ENCODE measurements at regions not wholly inside any gene's neighbourhood (a gene's known extent, or its start where the extent isn't known, plus 50 kb on each side); places are given as distances from the start of the nearest gene placed in this dataset.

DNA sequence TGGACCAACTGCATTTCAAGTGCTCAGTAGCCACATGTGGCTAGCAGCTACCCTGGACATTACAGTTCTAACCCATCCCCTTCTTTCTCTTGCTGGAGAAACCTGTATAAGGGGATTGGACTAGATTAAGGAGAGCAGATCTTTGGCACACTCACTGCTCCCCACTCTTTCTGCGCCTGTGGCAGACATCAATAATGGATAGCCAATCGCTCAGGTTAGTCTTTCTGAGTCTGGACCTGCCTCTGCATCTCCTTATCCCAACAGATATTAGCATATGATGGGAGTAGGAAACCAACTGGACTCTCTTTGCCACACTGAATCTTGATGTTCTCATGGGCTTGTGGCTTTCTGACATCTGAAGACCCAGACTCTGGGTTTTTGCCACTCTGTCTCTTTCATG, 81.7 kb downstream of the IRX5 start:
- no peaks in the 10 kb centered on the region for H4K20me1 ChIP-seq (ENCODE audit: insufficient read depth, low read length)
- H3K14ac ChIP-seq (replicated peaks; ENCODE audit: low read depth, low read length), result no peak overlapping the region
- H2AFZ ChIP-seq (replicated peaks; ENCODE audit: low read length, poor library complexity), result no peak overlapping the region
- no peak overlapping the region for H2BK5ac ChIP-seq (ENCODE audit: low read depth, low read length, poor library complexity, severe bottlenecking)
- H2AK5ac ChIP-seq (ENCODE audit: low read depth, low read length), result no peak overlapping the region
- H2BK20ac ChIP-seq (ENCODE audit: low read depth, low read length), result no peak overlapping the region
- no CpG with 5 or more reads among the region's 2 CpGs for WGBS, 2 experiments (ENCODE audit: extremely low coverage in 2 of 2, insufficient read length in 1 of 2)
- intact Hi-C loops (cut with micrococcal nuclease) (no loop called here), in situ Hi-C loops (cut with MboI; ENCODE audit: low sequenced_read_pairs) (no loop called here), dilution Hi-C loops (cut with HindIII; ENCODE audit: low sequenced_read_pairs, unreplicated experiment) (no loop called here)
- BruUV-seq (replicated peaks), result no TSS peak
- no peak for ATAC-seq (ENCODE audit: low read depth)
- H3K18ac ChIP-seq (ENCODE audit: low read depth, low read length), result no peak overlapping the region
- no peak overlapping the region for H4K91ac ChIP-seq (ENCODE audit: insufficient read depth, low read depth, low read length)
- no peak overlapping the region for H3K4me3 ChIP-seq (ENCODE audit: insufficient read depth, low read depth, low read length)
- H3K9me1 ChIP-seq (ENCODE audit: insufficient read depth, low read length), result no peaks in the 10 kb centered on the region
- H4K5ac ChIP-seq (ENCODE audit: low read depth, low read length), result no peak overlapping the region
- no peak overlapping the region for H2BK120ac ChIP-seq (ENCODE audit: low read depth, low read length)
- no peak overlapping the region for H3K23ac ChIP-seq (ENCODE audit: low read depth, low read length)
- no peak overlapping the region for H3K9ac ChIP-seq (ENCODE audit: low read depth, low read length)
- no peak overlapping the region for H3K4ac ChIP-seq (ENCODE audit: low read depth, low read length)
- ChIA-PET CTCF (no interaction called here), POLR2A (ENCODE audit: unreplicated experiment) (no interaction called here)
- TF ChIP-seq CEBPB (IDR thresholded peaks at IDR 0.05; ENCODE audit: low read depth, low read length), result no peak
- TF ChIP-seq RCOR1 (IDR thresholded peaks at IDR 0.05; ENCODE audit: insufficient replicate concordance, low read length), result no peak
- TF ChIP-seq MXI1 (IDR thresholded peaks at IDR 0.05; ENCODE audit: borderline replicate concordance, low read depth, low read length), result no peak
- TF ChIP-seq, protein P1, sequence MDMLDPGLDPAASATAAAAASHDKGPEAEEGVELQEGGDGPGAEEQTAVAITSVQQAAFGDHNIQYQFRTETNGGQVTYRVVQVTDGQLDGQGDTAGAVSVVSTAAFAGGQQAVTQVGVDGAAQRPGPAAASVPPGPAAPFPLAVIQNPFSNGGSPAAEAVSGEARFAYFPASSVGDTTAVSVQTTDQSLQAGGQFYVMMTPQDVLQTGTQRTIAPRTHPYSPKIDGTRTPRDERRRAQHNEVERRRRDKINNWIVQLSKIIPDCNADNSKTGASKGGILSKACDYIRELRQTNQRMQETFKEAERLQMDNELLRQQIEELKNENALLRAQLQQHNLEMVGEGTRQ (IDR thresholded peaks at IDR 0.05; ENCODE audit: low read depth, low read length), result no peak
- TF ChIP-seq SMC3 (IDR thresholded peaks at IDR 0.05; ENCODE audit: low read depth, low read length), result no peak
- no peak for TF ChIP-seq FOS (IDR thresholded peaks at IDR 0.05; ENCODE audit: low read depth, low read length)
- TF ChIP-seq MAFK (IDR thresholded peaks at IDR 0.05; ENCODE audit: low read depth, low read length), result no peak
- no peak for TF ChIP-seq RFX5 (IDR thresholded peaks at IDR 0.05; ENCODE audit: low read depth, low read length)
- no peak for TF ChIP-seq RAD21 (IDR thresholded peaks at IDR 0.05; ENCODE audit: low read length)
- TF ChIP-seq CHD1 (IDR thresholded peaks at IDR 0.05; ENCODE audit: low read depth, low read length), result no peak
- TF ChIP-seq POLR2A (IDR thresholded peaks at IDR 0.05; ENCODE audit: low read depth, low read length), result no peak
- TF ChIP-seq, protein P2, sequence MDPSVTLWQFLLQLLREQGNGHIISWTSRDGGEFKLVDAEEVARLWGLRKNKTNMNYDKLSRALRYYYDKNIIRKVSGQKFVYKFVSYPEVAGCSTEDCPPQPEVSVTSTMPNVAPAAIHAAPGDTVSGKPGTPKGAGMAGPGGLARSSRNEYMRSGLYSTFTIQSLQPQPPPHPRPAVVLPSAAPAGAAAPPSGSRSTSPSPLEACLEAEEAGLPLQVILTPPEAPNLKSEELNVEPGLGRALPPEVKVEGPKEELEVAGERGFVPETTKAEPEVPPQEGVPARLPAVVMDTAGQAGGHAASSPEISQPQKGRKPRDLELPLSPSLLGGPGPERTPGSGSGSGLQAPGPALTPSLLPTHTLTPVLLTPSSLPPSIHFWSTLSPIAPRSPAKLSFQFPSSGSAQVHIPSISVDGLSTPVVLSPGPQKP (IDR thresholded peaks at IDR 0.05; ENCODE audit: borderline replicate concordance, low read depth, low read length), result no peak
- TF ChIP-seq NFE2L2 (IDR thresholded peaks at IDR 0.05; ENCODE audit: low read depth, low read length), result no peak
- H3K4me1 ChIP-seq (ENCODE audit: control insufficient read depth, insufficient read depth, low read length), result no peaks in the 10 kb centered on the region
- H3K56ac ChIP-seq (ENCODE audit: extremely low read depth, insufficient read depth, low read length), result no peak overlapping the region
- no peaks in the 10 kb centered on the region for H3K27me3 ChIP-seq (ENCODE audit: control insufficient read depth, insufficient read depth, low read length)
- H2BK15ac ChIP-seq (ENCODE audit: low read depth, low read length), result no peak overlapping the region
- H3K79me1 ChIP-seq (ENCODE audit: low read depth in 1 of 2, low read length in 2 of 2), result no peaks in the 10 kb centered on the region
- H3K4me2 ChIP-seq (ENCODE audit: low read depth, low read length), result no peak overlapping the region
- no peak overlapping the region for H4K8ac ChIP-seq (ENCODE audit: low read depth in 2 of 2, low read length in 2 of 2)
- H2AK9ac ChIP-seq (replicated peaks; ENCODE audit: low read depth, low read length, poor library complexity), result no peak overlapping the region
- no peak for DNase-seq
- no peaks in the 10 kb centered on the region; the same call in 1 of the 2 replicates for H3K9me3 ChIP-seq (ENCODE audit: control insufficient read depth, insufficient read depth, low read length)
- H3K36me3 ChIP-seq (ENCODE audit: control insufficient read depth, insufficient read depth, low read length), result no peaks in the 10 kb centered on the region
- no peak overlapping the region for H3K27ac ChIP-seq (ENCODE audit: insufficient read depth, low read length)

Measured in IMR-90 (cell line).